K562 (cell line): ENCODE measurements at regions not wholly inside any gene's neighbourhood (a gene's known extent, or its start where the extent isn't known, plus 50 kb on each side); places are given as distances from the start of the nearest gene placed in this dataset.

Source experiments
- ATAC-seq: fragments of 200-7000 bp; cut with Tn5 transposase; 3 replicates; pipeline ENCODE4 v1.9.1; 2020; ENCODE audit warnings: moderate library complexity
- BruUV-seq: library from RNA; stranded (reverse); fragments of 400-500 nt; replicated peaks from 2 replicates; lab custom pipeline; 2021; lab: Mats Ljungman, UMichigan
- CTCF ChIA-PET: fragments of 300-600 bp; formaldehyde crosslinking; extraction: SDS; loops from one replicate; lab custom pipeline; 2021; ENCODE audit warnings: low intra/inter-chr PET ratio; lab: Yijun Ruan, JAX
- POLR2A ChIA-PET: fragments of 300-600, 350-650 bp; sonication (Branson Sonifier 250); formaldehyde crosslinking; extraction: SDS; loops from one replicate; lab custom pipeline; 2021; ENCODE audit warnings: antibody characterized with exemption, inconsistent platforms; lab: Yijun Ruan, JAX
- DNase-seq, 4 experiments: peaks; one replicate each; pipeline versions ENCODE4 v3.0.0 to v3.0.0-alpha.2; 2011 to 2018; ENCODE audit warnings: low spot score in 3 of 4, mixed read lengths in 3 of 4; ENCODE audit errors: extremely low read depth in 1 of 4
- FAIRE-seq: peaks from 2 replicates; lab custom pipeline; 2011; peaks lifted over from hg19 to GRCh38; lab: Jason Lieb, UNC
- H2AFZ ChIP-seq: 2 replicates; pipeline ENCODE4 v1.6.0; 2011; ENCODE audit warnings: low read depth, low read length, control low read depth, inconsistent platforms
- H3K27ac ChIP-seq: fragments of 200-600 bp; 3 replicates; pipeline ENCODE4 v1.8.0; 2011; ENCODE audit warnings: low read depth, mild to moderate bottlenecking, control low read depth, inconsistent platforms, low read length, moderate library complexity, mixed read lengths; ENCODE audit errors: extremely low read depth
- H3K27me3 ChIP-seq, 2 experiments: fragments of 300-600 bp in 1 of 2; 2 replicates in 1 of 2; 3 replicates in 1 of 2; pipeline versions ENCODE4 v1.6.0 to v1.8.0; 2011; ENCODE audit warnings: inconsistent platforms in 2 of 2, low read length in 2 of 2, mild to moderate bottlenecking in 1 of 2, mixed read lengths in 1 of 2, moderate library complexity in 1 of 2; ENCODE audit not compliant: control insufficient read depth in 2 of 2, insufficient read depth in 2 of 2
- H3K36me3 ChIP-seq: fragments of 300-600 bp; 3 replicates; pipeline ENCODE4 v1.8.0; 2011; ENCODE audit warnings: mild to moderate bottlenecking, low read length, inconsistent platforms; ENCODE audit not compliant: control insufficient read depth, insufficient read depth
- H3K4me1 ChIP-seq, 2 experiments: fragments of 200-600 bp in 1 of 2; replicated peaks in 1 of 2; 2 replicates in 1 of 2; 3 replicates in 1 of 2; pipeline versions ENCODE4 v1.5.1 to v1.8.0; 2011; ENCODE audit warnings: inconsistent platforms in 2 of 2, low read length in 2 of 2, mild to moderate bottlenecking in 1 of 2, mixed read lengths in 1 of 2, moderate library complexity in 1 of 2; ENCODE audit not compliant: control insufficient read depth in 2 of 2, insufficient read depth in 2 of 2
- H3K4me2 ChIP-seq: 2 replicates; pipeline ENCODE4 v1.6.1; 2011; ENCODE audit warnings: low read length, control low read depth, inconsistent platforms, mixed read lengths; ENCODE audit not compliant: insufficient read depth
- H3K4me3 ChIP-seq: fragments of 200-600 bp; sonication (generic), shearing (Covaris generic); 2 replicates; pipeline ENCODE4 v1.5.1; 2016; ENCODE audit warnings: control low read depth, inconsistent platforms
- H3K79me2 ChIP-seq: fragments of 200-600 bp; 3 replicates; pipeline ENCODE4 v1.8.0; 2011; ENCODE audit warnings: low read length, inconsistent platforms; ENCODE audit not compliant: control insufficient read depth, insufficient read depth
- H3K9ac ChIP-seq, 2 experiments: 2 replicates each; pipeline versions ENCODE4 v1.6.0 to v1.6.1; 2011; ENCODE audit warnings: low read depth in 2 of 2, low read length in 2 of 2, control low read depth in 1 of 2, inconsistent platforms in 1 of 2, mild to moderate bottlenecking in 1 of 2, mixed read lengths in 1 of 2; ENCODE audit not compliant: insufficient read depth in 1 of 2
- H3K9me1 ChIP-seq: one replicate; pipeline ENCODE4 v1.6.0; 2011; ENCODE audit warnings: inconsistent platforms, mild to moderate bottlenecking, low read length, moderate library complexity; ENCODE audit not compliant: control insufficient read depth, insufficient read depth
- H3K9me3 ChIP-seq: replicated peaks from 2 replicates; pipeline ENCODE4 v1.5.1; 2011; ENCODE audit warnings: low read depth, low read length, inconsistent platforms; ENCODE audit not compliant: control insufficient read depth, insufficient read depth
- H4K20me1 ChIP-seq: replicated peaks from 2 replicates; pipeline ENCODE4 v1.6.1; 2011; ENCODE audit warnings: low read length, inconsistent platforms, mixed read lengths; ENCODE audit not compliant: control insufficient read depth, insufficient read depth
- CBX5 ChIP-seq: IDR thresholded peaks from 2 replicates; pipeline ENCODE4 v1.6.1; 2014; ENCODE audit warnings: low read depth, borderline replicate concordance
- GTF2F1 ChIP-seq: IDR thresholded peaks from 2 replicates; pipeline ENCODE4 v1.6.1; 2011; ENCODE audit warnings: low read depth, low read length, improper control_type of control experiment
- MCM5 ChIP-seq: fragments of 450-650 bp; IDR thresholded peaks from 2 replicates; pipeline ENCODE4 v1.6.1; 2016; ENCODE audit warnings: low read depth
- MIER1 ChIP-seq: fragments of 450-650 bp; IDR thresholded peaks from 2 replicates; pipeline ENCODE4 v1.6.1; 2016; ENCODE audit warnings: antibody characterized with exemption, mild to moderate bottlenecking, low read depth
- POU5F1 ChIP-seq: fragments of 150-350 bp; IDR thresholded peaks from 2 replicates; pipeline ENCODE4 v1.6.1; 2014; ENCODE audit warnings: borderline replicate concordance, low read length, low read depth, mild to moderate bottlenecking; ENCODE audit not compliant: partially characterized antibody
- PRPF4 ChIP-seq: fragments of 200-400 bp; formaldehyde crosslinking; IDR thresholded peaks from one replicate; pipeline ENCODE4 v1.6.1; 2017; ENCODE audit warnings: low read length, low read depth, mild to moderate bottlenecking; ENCODE audit not compliant: insufficient read depth, poor library complexity, severe bottlenecking
- SMAD1 ChIP-seq: fragments of 150-350 bp; IDR thresholded peaks from 2 replicates; pipeline ENCODE4 v1.6.1; 2014; ENCODE audit warnings: low read length, low read depth; ENCODE audit not compliant: partially characterized antibody
- SREBF1 ChIP-seq: fragments of 150-350 bp; IDR thresholded peaks from 2 replicates; pipeline ENCODE4 v1.6.1; 2014; ENCODE audit warnings: antibody characterized with exemption, low read depth, low read length, borderline replicate concordance
- SREBF2 ChIP-seq: sonication (generic); formaldehyde crosslinking; IDR thresholded peaks from 2 replicates; pipeline ENCODE4 v1.4.0; 2020; ENCODE audit warnings: mild to moderate bottlenecking, missing genetic modification reagents
- TBP ChIP-seq: optimal IDR thresholded peaks from 2 replicates; pipeline ENCODE3; 2011; ENCODE audit warnings: low read depth, low read length, improper control_type of control experiment
- WGBS: fragments of 100-300 bp; shearing (Covaris generic); methylation state at CpG from one replicate; pipeline ENCODE4 v1.1.6; 2016; ENCODE audit warnings: low coverage, mixed read lengths; ENCODE audit not compliant: insufficient coverage; ENCODE audit errors: missing lambda C conversion rate; 5-methylcytosine and 5-hydroxymethylcytosine counted together
- in situ Hi-C: fragments of 300-500 bp; cut with MboI; formaldehyde crosslinking; loops from 4 replicates; pipeline ENCODE4 v1.15.0; 2018; ENCODE audit warnings: inconsistent platforms, mixed read lengths
- intact Hi-C: fragments of 100-400 bp; cut with micrococcal nuclease; formaldehyde crosslinking; loops from 2 replicates; pipeline ENCODE4 v1.14.2; 2022
- TF ChIP-seq, protein P1 (sequence below): sonication (generic); formaldehyde crosslinking; IDR thresholded peaks from 2 replicates; pipeline ENCODE4 v1.8.1; 2023; ENCODE audit warnings: mild to moderate bottlenecking, missing genetic modification reagents
- TF ChIP-seq, protein P2 (sequence below): fragments of 250-450 bp; sonication (Bioruptor Pico); IDR thresholded peaks from 2 replicates; pipeline ENCODE4 v1.8.0; 2021; ENCODE audit warnings: borderline replicate concordance, mild to moderate bottlenecking, moderate library complexity; ENCODE audit not compliant: poor library complexity, severe bottlenecking

DNA sequence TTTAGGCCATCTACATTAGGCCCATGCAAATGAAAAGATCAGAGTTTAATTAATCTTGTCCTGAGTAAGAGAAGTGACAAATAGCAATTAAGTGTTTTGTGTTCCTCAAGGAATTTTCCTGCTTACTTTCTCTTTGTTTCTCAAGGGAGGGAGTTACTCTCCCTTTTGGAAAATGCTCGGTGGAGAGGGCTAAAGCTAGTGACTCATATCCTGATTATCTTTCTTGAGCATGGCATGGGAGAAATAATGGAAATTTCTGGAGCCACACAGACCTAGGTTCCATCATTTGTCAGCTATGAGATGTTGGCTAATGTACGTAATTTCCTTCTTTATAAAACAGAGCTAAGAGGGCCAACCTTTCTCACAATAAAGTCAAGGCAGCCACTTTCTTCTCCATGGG, 177.1 kb downstream of the ETAA1 start:
- BruUV-seq, result no TSS peak
- H3K79me2 ChIP-seq, result no peaks in the 10 kb centered on the region
- H3K27ac ChIP-seq, result no peak overlapping the region
- no peaks in the 10 kb centered on the region for H3K9me3 ChIP-seq
- no peaks in the 10 kb centered on the region for H3K27me3 ChIP-seq
- no peak for FAIRE-seq
- H3K9ac ChIP-seq, result no peak overlapping the region
- DNase-seq, result no peak
- no peak for ATAC-seq
- WGBS, result 0% methylated on average over 2 of the region's 2 CpGs
- no peaks in the 10 kb centered on the region for H3K4me1 ChIP-seq
- CTCF ChIA-PET, result no interaction called here
- POLR2A ChIA-PET, result no interaction called here
- no peak overlapping the region for H2AFZ ChIP-seq
- no peak overlapping the region for H3K4me3 ChIP-seq
- no peak for TF ChIP-seq SREBF2 (CRISPR knock-in tag)
- TF ChIP-seq SMAD1, result no peak
- no peak for TF ChIP-seq POU5F1
- no peak for TF ChIP-seq TBP
- TF ChIP-seq MCM5, result no peak
- H3K9me1 ChIP-seq, result no peaks in the 10 kb centered on the region
- in situ Hi-C loops (no loop called here), intact Hi-C loops (no loop called here)
- H3K36me3 ChIP-seq, result no peaks in the 10 kb centered on the region
- H3K4me2 ChIP-seq, result no peak overlapping the region
- H4K20me1 ChIP-seq, result no peaks in the 10 kb centered on the region

DNA sequence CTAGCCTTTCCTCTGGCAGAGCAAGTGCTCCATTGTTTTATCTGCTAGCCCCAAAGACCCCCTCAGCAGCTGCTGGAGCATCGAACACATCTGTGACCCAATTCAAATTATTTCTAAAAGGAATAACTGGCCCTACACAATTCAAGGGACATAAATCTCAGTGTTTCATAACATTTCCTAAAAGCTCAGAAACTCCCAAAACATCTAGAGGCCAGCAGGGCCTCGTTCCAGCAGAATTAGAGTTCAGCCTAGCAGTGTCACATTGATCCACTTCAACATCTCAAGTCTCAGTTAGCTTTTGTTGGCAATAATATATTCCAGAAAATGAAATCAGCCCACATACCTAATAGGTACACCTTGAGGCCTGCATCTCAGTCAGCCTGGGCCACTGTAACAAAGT, 179.1 kb downstream of the ETAA1 start:
- in situ Hi-C loops (no loop called here), intact Hi-C loops (no loop called here)
- H3K27ac ChIP-seq, result no peak overlapping the region
- no peaks in the 10 kb centered on the region for H4K20me1 ChIP-seq
- ATAC-seq, result no peak
- H3K9ac ChIP-seq, result no peak overlapping the region
- no peak for DNase-seq
- H3K79me2 ChIP-seq, result no peaks in the 10 kb centered on the region
- no peaks in the 10 kb centered on the region for H3K4me1 ChIP-seq
- H3K4me3 ChIP-seq, result no peak overlapping the region
- ChIA-PET POLR2A (no interaction called here), CTCF (no interaction called here)
- H3K36me3 ChIP-seq, result no peaks in the 10 kb centered on the region
- 0% methylated on average over 2 of the region's 2 CpGs for WGBS
- H3K9me1 ChIP-seq, result no peaks in the 10 kb centered on the region
- BruUV-seq, result no TSS peak
- H3K27me3 ChIP-seq, result no peaks in the 10 kb centered on the region
- no peak overlapping the region for H2AFZ ChIP-seq
- H3K9me3 ChIP-seq, result 0 out of 2 replicates have a peak, but pooled peaks cover 2% of the 10 kb centered on the region
- FAIRE-seq, result no peak
- no peak overlapping the region for H3K4me2 ChIP-seq
- TF ChIP-seq GTF2F1 (no peak), PRPF4 (no peak), SREBF1 (no peak), CBX5 (no peak), MIER1 (no peak)
- TF ChIP-seq, protein P1, sequence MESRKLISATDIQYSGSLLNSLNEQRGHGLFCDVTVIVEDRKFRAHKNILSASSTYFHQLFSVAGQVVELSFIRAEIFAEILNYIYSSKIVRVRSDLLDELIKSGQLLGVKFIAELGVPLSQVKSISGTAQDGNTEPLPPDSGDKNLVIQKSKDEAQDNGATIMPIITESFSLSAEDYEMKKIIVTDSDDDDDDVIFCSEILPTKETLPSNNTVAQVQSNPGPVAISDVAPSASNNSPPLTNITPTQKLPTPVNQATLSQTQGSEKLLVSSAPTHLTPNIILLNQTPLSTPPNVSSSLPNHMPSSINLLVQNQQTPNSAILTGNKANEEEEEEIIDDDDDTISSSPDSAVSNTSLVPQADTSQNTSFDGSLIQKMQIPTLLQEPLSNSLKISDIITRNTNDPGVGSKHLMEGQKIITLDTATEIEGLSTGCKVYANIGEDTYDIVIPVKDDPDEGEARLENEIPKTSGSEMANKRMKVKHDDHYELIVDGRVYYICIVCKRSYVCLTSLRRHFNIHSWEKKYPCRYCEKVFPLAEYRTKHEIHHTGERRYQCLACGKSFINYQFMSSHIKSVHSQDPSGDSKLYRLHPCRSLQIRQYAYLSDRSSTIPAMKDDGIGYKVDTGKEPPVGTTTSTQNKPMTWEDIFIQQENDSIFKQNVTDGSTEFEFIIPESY (CRISPR knock-in tag), result no peak
- TF ChIP-seq, protein P2, sequence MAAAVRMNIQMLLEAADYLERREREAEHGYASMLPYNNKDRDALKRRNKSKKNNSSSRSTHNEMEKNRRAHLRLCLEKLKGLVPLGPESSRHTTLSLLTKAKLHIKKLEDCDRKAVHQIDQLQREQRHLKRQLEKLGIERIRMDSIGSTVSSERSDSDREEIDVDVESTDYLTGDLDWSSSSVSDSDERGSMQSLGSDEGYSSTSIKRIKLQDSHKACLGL, result no peak
